ENCODE measurements at regions not wholly inside any gene's neighbourhood (a gene's known extent, or its start where the extent isn't known, plus 50 kb on each side); places are given as distances from the start of the nearest gene placed in this dataset.

DNA sequence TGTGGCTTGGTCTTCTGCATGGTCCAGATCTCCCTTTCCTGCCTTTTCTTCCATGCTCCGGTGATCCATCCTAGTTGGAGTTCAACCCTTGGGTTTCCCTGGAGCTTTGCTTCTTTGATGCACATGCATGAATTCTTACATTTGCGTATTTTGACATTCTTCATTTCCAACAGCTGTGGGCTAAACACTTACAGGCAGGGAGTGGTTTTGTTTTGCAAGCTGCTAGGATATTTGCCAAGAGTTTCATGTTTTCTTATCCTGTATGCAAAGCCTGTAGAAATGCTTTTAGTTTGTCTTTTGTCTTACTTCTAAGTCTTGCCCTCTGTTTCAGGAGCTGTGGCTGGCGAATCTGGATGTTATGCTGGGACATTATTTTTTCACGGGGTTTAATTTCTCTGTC lies 90.3 kb upstream of the PAXBP1 start:
- TF ChIP-seq, protein P1, sequence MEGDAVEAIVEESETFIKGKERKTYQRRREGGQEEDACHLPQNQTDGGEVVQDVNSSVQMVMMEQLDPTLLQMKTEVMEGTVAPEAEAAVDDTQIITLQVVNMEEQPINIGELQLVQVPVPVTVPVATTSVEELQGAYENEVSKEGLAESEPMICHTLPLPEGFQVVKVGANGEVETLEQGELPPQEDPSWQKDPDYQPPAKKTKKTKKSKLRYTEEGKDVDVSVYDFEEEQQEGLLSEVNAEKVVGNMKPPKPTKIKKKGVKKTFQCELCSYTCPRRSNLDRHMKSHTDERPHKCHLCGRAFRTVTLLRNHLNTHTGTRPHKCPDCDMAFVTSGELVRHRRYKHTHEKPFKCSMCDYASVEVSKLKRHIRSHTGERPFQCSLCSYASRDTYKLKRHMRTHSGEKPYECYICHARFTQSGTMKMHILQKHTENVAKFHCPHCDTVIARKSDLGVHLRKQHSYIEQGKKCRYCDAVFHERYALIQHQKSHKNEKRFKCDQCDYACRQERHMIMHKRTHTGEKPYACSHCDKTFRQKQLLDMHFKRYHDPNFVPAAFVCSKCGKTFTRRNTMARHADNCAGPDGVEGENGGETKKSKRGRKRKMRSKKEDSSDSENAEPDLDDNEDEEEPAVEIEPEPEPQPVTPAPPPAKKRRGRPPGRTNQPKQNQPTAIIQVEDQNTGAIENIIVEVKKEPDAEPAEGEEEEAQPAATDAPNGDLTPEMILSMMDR (IDR thresholded peaks at IDR 0.05; ENCODE audit: low read length) = no peak
- TF ChIP-seq EZH2 (optimal IDR thresholded peaks at IDR 0.05; ENCODE audit: low read depth, low read length) (no peak), EZH2phosphoT487 (IDR thresholded peaks at IDR 0.05; ENCODE audit: low read length) (no peak)
